Jurkat, Clone E6-1 (cell line): ENCODE measurements at regions not wholly inside any gene's neighbourhood (a gene's known extent, or its start where the extent isn't known, plus 50 kb on each side); places are given as distances from the start of the nearest gene placed in this dataset.
A peak's percentile ranks its signal among the peaks of the same experiment; 100 is the strongest.
"Not testable (repeated sequence)": the region's sequence is repeated elsewhere in the genome, so short reads cannot be mapped to it uniquely, and the experiment has no call there.

Experiments
- DNase-seq: peaks from one replicate; pipeline ENCODE4 v3.0.0-alpha.2; 2011; ENCODE audit warnings: low read depth, low spot score
- H3K4me3 ChIP-seq: 2 replicates; pipeline ENCODE4 v1.5.1; 2011; ENCODE audit warnings: mild to moderate bottlenecking, low read length, control low read depth, moderate library complexity

DNA sequence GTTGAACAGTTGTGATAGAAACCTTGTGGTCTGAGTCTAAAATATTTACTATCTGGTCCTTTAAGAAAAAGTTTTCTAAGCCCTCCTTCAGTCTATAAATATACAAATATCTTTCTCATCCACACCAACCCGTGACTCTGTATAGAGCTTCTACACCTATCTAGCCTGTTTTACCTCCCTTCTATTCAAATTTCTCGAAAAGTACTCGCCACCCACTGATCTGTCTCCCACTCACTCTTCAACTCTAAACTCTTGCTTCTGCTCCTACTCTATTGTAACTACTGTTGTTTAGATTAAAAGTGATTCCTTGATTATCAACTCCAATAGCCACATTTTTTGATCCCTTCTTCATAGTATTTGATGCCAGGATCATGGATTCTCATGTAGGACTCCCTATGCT is 329.4 kb upstream of the MAN1A1 start:
- H3K4me3 ChIP-seq: no peak overlapping the region
- no peak for DNase-seq

DNA sequence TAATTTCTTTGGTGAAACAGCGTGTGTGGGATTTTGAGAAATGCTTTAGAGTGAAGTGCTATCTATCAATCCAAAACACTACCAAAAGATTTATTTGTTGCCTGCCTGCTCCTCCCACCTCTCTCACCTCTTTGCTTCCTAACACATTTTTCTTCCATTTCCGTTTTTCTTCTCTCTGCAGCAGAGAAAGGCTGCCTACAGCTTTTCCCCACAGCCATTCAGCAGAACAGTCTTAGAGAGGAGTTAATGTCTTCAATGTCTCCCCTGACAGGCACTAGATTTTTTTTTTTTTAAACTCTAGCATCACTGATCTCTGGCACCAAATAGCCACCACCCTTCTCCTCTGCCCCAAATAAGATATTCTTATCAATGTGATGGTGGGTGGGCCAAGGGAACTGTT is 327.8 kb upstream of the MAN1A1 start:
- H3K4me3 ChIP-seq: no peak overlapping the region
- no peak for DNase-seq

DNA sequence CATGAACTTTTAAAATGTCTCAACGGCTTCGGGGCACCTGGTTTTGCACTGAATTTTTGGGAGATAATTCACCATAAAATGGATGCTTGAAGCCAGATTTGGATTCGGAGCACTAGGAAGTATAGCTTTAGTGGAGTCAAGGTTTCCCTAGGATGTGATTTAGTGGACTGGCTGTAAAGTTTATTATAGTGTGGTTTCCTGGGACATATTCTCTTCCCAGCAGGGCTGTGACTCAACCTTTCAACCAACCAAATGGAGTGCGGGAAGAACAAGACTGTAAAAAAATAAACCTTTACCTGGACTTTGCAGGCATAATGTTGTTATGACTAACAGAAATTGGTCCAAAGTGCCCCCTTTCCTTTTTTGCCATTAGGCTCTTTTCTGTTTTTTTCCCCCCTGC is 327.4 kb upstream of the MAN1A1 start:
- H3K4me3 ChIP-seq: no peak overlapping the region
- DNase-seq: no peak

DNA sequence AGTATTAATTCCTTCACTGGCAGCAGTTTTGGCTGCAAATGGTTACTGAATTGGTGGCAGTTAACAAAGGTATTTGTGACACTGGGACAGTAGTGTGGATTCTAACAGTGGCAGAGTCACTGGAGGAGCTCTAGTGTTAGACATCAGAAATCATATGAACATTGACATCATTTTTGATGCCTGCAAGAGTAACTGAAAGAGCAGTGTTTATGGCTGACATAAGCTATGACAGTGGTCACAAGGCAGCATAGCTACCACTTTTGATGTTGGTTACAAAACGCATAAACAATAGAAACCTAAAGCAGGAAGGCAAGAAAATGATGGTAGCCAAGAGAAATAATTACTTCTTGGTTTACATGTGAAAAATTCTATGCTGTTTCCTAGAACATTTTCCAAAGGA is 326.7 kb upstream of the MAN1A1 start:
- no peak for DNase-seq
- no peak overlapping the region for H3K4me3 ChIP-seq

DNA sequence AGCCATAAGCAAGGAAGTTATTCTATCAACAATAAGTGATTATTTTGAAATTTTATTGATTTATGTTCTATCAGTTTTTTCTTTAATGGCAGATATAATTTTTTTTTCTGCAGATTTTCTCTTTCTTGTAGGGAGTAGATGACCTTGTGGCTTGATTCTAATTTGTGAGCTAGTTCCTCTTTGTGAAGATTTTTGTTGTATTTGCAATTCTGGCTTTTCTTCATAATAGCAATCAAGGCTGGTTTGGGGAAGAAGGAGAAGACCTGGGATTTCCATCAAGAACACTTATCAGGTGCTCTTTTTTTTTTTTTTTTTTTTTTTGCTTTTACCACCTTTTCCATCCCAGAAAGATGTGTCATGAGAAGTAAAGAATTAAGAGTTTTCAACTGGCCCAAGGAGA is 324.2 kb upstream of the MAN1A1 start:
- H3K4me3 ChIP-seq: no peak overlapping the region
- DNase-seq: no peak

DNA sequence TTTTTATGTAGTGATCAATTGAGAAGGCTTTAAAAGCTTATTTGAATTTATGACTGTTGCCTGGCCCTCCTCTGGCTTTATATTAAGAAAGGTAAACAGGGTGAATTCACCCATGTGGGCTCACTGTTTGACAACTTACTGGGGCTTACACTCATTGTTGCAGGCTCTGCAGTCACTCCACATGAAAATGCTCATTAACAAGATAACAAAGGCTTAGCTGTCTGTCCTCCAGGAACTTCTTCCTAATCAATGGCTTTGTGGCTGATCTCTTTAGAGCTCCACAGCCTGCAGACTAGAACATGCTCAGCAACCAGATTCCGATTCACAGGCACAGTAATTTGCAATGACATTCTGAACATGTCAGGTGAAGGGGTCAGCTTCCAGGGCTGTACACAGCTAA is 323.2 kb upstream of the MAN1A1 start:
- DNase-seq: no peak
- H3K4me3 ChIP-seq: no peak overlapping the region

DNA sequence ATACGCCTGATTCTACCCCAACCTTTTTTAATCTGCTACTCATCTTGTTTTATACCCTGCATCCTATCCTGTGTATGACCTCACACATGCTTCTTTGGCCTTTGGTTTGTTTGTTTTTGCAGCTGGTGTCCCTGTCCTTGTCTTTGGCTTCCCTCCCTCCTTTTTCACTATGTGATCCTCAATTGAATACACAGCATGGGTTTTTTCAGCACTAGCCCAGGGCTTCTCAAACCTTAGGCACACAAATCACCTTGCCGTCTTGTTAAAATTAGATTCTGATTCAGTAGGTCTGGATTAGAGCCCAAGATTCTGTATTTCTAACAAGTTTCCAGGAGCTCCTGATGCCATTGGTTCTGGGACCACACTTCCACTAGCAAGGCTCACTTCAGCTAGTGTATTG is 321.5 kb upstream of the MAN1A1 start:
- H3K4me3 ChIP-seq: no peak overlapping the region
- no peak for DNase-seq

DNA sequence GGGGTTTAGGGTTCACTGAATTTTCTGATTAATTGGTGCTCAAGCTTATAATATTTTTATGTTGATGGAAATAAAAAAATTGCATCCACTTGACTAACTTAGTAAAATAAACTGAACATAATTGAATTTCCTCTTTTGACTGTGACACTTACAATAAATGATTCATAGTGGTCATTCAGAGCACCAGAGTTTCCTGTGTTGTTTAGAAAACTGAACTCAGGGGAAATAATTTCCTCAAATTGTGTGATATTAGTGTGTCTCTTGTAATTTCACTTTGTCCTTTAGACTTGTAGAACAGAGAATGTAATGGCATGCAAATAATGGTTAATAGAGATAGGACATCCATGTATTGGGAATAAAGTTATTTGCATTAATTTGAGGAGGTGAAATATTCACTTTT is 319.7 kb upstream of the MAN1A1 start:
- no peak for DNase-seq
- no peak overlapping the region for H3K4me3 ChIP-seq

DNA sequence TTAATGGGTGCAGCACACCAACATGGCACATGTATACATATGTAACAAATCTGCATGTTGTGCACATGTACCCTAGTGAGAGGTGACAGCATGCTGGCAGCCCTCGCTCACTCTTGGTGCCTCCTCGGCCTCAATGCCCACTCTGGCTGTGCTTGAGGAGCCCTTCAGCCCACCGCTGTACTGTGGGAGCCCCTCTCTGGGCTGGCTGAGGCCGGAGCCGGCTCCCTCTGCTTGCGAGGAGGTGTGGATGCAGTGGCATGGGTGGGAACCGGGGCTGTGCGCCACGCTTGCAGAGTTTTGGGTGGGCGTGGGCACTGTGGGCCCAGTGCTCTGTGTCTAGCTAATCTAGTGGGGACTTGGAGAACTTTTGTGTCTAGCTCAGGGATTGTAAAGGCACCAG is 315.9 kb upstream of the MAN1A1 start:
- not testable (repeated sequence) for DNase-seq, H3K4me3 ChIP-seq

DNA sequence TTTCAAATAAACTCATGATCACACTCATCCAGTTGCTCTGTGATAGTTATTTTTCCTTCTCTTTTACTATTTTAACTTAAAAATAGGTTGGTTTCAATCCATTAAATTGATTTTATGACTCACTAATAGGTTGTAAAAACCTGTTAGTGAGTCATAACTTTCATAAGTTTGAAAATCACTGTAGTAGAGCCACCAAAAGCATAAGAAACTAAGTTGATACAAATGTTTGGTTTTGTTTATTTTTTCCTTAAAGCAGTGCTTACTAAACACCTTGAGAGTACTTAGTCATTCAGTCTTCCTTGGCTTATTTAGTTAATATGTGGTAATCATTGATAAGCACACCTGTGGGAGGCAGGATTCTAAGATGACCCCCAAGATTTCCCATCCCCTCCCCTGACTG is 312.1 kb upstream of the MAN1A1 start:
- no peak overlapping the region for H3K4me3 ChIP-seq
- no peak for DNase-seq

DNA sequence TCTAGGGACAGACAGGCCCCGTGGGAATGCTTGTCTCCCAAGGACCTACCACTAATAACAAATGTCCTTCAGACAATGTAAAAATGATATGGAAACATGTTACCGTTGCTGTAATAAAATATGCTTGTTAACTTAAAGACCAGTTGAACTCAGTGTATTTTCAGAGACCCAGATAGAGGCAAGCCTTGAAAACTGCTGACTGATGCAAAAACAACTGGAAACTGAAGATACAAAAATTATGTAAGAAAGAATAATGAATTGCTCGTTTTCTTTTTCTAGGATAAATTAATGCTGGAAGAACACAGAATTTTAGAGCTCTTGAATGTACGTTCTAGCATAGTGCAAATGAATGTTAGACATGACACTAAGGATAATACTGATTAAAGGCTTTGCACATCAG is 311.5 kb upstream of the MAN1A1 start:
- DNase-seq: no peak
- no peak overlapping the region for H3K4me3 ChIP-seq

DNA sequence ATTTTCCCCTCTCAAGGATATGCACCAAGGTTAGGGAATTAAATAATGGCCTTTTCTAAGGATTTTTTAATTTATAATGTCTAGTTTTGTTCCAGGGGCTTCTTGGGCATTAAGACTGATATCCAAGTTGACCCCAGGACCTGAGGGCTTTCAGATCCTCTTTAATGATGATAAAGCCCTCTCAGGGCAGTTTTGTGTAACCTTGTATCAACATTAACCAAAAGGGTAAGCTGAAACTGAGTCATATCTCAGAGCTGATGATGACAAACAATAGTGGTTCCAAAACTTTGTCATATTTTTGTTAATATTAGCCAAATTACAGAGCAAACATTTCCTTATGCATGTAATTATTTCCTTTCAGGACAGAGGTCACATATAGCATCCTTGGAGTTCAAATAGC is 309.4 kb upstream of the MAN1A1 start:
- H3K4me3 ChIP-seq: no peak overlapping the region
- no peak for DNase-seq

DNA sequence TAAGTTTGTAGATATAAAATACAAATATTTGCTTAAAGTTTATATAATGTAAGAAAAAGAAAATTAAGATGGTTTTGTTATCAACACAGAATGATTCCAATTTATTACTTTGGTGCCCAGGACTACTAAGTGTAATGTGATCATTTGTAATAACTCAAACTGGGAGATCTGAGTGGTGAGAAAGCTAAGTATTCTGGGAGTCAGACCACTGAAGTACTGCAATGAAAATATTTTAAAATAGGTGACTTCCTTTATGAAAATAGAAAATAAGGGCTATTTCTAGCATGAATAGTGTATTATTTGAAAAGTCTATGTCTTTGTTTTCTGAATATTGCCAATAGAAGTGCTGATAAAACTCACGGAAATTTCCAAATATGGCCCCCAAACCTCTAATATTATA is 305.6 kb upstream of the MAN1A1 start:
- DNase-seq: no peak
- no peak overlapping the region for H3K4me3 ChIP-seq

DNA sequence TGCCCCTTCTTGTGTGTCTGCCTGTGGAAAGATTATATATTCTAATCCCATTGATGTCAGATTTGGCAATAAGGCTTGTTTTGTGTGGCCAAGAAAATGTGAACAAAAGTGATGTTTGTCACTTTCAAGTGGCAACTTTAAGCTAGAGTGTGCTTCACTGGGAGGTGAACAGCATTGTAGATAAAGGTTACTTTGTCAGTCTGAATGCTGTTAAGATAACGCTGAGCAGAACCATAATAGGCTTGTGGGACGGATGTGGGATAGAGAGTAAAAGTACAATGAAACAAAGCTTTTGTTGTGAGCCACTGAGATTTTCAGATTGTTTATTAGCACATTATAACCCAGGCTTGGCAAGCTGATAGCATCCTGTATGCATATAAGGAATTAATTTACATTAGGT is 303.8 kb upstream of the MAN1A1 start:
- H3K4me3 ChIP-seq: no peak overlapping the region
- DNase-seq: peak; percentile 92

DNA sequence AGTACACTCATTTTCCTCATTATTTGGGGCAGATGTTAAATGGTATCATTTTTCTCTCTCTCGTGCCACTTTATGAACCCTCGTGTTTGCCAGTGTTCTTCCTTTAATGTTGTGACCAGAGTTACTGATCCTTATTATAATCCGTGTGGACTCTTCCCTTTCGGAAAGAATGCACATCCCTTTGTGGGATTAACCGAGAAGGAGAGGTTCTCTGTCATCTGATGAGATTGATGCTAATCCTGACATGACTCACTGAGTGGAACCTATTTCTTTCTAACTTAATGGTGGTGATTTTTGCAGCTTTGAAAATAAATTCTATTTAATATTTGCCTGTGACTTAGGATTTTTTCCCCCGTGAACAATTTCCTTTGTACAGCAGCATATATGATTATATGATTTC is 300.0 kb upstream of the MAN1A1 start:
- DNase-seq: no peak
- no peak overlapping the region for H3K4me3 ChIP-seq

DNA sequence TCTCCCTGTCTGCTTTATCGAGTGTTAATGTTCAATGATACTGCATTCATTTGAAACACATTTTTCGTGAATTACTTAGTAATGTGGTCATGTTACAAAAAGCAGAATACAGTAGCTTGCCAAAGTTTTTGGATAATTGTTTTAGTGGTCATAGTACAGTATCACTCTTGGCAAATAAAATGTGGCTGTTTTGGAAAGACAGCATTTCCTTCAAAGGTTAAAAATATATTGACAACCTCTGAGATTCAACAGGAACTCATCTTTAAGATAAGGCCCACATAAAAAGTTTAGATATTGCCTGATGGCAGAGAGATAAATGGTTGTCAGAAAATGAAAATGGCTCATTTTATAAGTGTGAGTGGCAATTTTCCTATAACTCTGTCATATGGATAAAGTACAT is 297.7 kb upstream of the MAN1A1 start:
- DNase-seq: no peak

DNA sequence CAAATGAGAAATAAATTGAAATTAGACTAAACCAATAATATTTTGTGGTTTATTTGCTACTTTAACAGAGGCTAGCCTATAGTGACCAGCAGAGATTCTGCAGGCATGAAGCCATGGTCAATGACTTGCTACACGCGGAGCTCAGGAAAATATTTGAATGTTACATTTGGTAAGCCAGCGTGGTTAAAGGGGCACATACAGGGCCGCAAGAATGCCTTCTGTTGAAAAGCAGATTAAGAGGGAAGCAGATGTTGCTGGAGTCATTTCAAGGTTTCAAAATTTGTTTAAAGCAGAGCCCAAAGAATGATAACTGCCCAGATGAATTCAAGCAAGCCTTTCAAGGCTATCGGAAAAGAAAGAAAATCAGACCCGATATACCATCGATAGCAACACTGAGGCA is 294.3 kb upstream of the MAN1A1 start:
- no peak overlapping the region for H3K4me3 ChIP-seq
- DNase-seq: no peak

More for the DNA sequence above, 297.7 kb upstream of the MAN1A1 start:
- no peak overlapping the region for H3K4me3 ChIP-seq

DNA sequence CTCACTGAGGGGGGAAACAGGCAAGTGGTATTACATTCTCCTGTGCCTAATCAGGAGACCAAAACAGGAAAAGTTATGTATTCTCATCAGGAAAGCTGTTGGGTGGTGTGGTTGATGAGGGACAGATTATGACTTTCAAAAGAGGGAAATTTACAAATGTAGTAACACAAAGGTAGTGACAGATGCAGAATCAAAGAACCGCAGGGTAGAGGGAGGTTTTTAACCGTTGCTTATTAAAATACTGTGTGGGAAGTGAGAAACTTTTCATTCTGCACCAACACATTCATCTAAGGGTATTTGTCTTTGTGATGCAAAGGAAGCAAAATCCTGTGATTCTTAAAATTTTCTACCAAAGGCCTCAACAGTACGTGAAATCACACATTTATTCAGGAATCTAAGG is 288.2 kb upstream of the MAN1A1 start:
- DNase-seq: peak; percentile 55
- no peak overlapping the region for H3K4me3 ChIP-seq

DNA sequence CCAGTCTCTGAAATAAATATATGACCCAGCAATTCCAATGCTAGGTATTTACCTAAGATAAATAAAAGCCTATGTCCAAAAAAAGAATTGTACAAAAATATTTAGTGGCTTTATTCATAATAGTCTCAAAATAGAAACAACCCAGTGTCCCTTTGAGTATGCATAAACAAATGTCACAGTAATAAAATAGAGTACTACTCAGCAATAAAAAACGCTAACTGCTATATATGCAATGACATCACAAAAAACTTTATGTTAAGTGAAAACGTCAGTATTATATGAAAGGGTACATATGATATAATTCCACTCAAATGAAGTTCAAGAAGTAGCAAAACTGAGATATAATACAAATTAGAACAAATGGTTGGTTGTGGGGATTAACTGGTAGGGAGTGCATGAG is 286.5 kb upstream of the MAN1A1 start:
- H3K4me3 ChIP-seq: no peak overlapping the region
- DNase-seq: no peak

DNA sequence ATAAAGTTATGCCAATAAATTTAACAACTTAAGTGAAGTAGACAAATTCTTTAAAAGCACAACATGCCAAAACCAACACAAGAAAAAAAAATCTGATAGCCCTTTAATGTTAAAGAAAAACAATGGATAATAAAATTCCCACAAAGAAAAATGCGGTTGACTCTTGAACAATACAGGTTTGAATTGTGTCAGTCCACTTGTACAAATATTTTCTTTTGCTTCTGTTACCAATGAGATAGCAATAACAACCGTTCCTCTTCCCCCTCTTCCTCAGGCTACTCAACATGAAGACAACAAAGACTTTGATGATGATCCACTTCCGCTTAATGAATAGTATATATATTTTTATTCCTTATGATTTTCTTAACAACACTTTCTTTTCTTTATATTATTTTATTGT is 283.9 kb upstream of the MAN1A1 start:
- H3K4me3 ChIP-seq: no peak overlapping the region
- no peak for DNase-seq

DNA sequence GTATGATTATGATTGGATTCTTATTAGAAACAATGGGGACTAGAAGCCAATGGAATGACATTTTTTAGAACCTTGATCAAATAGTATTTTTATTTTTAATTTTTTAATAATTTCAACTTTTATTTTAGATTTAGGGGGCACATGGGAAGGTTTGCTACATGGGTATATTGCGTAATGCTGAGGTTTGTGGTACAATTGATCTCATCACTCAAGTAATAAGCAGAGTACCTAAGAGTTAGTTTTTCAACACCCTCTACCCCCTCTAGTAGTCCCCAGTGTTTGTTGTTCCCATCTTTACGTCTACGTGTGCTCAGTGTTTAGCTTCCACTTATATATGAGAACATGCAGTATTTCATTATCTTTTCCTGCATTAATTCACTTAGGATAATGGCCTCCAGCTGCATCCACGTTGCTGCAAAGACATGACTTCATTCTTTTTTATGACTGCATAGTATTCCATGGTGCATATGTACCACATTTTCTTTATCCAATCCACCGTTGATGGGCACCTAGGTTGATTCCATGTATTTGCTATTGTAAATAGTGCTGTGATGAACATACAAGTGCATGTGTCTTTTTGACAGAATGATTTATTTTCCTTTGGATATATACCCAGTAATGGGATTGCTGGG is 281.1 kb upstream of the MAN1A1 start:
- H3K4me3 ChIP-seq: no peak overlapping the region
- no peak for DNase-seq
